Subcutaneous abdominal adipose tissue (tissue), 5 donors: ENCODE measurements at regions not wholly inside any gene's neighbourhood (a gene's known extent, or its start where the extent isn't known, plus 50 kb on each side); places are given as distances from the start of the nearest gene placed in this dataset.

Experiments used
- H3K27ac ChIP-seq: one replicate; pipeline ENCODE4 v1.7.0; 2013; ENCODE audit warnings: low read depth, mild to moderate bottlenecking, inconsistent platforms, low read length, moderate library complexity
- H3K27me3 ChIP-seq, 5 donors: one replicate each; pipeline ENCODE4 v1.7.0; 2013; ENCODE audit warnings: low read length in 5 of 5, inconsistent platforms in 1 of 5; ENCODE audit not compliant: control insufficient read depth in 5 of 5, insufficient read depth in 4 of 5
- H3K36me3 ChIP-seq, 5 donors: one replicate each; pipeline ENCODE4 v1.7.0; 2013; ENCODE audit warnings: low read length in 5 of 5; ENCODE audit not compliant: control insufficient read depth in 5 of 5, insufficient read depth in 5 of 5
- H3K4me1 ChIP-seq, 5 donors: one replicate each; pipeline ENCODE4 v1.7.0; 2013; ENCODE audit warnings: low read length in 5 of 5, mild to moderate bottlenecking in 3 of 5, moderate library complexity in 1 of 5; ENCODE audit not compliant: control insufficient read depth in 5 of 5, insufficient read depth in 5 of 5
- H3K4me3 ChIP-seq, 5 donors: one replicate each; pipeline ENCODE4 v1.7.0; 2013; ENCODE audit warnings: low read length in 5 of 5, low read depth in 1 of 5
- H3K9ac ChIP-seq, 5 donors: one replicate each; pipeline ENCODE4 v1.7.0; 2013; ENCODE audit warnings: low read length in 5 of 5, mild to moderate bottlenecking in 4 of 5, moderate library complexity in 3 of 5
- H3K9me3 ChIP-seq, 5 donors: one replicate each; pipeline ENCODE4 v1.7.0; 2013; ENCODE audit warnings: low read length in 5 of 5; ENCODE audit not compliant: control insufficient read depth in 5 of 5
- donor health status: healthy.
- donor health status: healthy.
- donor health status: healthy.
- donor health status: healthy.
- donor health status: healthy.

- no peak overlapping the region for H3K4me3 ChIP-seq
- H3K27ac ChIP-seq, result no peak overlapping the region
These were observed 62.4 kb upstream of the ACVR1 start for GRCh38 chr2:157938556-157938955.

DNA sequence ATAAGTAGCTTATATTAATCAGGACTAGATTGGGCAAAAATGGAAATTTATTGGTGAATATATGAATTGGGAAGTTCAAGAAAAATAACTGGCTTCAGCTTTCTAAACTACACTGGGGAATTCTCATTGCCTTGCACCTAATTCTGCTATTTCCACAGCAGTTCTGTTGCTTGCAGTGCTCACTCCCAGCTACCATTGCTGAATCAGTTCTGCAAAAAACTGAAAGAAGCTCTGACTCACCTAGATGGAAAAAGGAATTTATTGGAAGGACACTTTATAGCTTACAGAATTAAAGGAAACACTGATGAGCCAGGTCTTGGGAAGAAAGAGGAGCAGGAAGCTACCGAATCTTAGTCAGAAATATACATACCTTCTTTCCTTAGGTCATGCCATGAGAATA, 60.3 kb upstream of the ACVR1 start:
- Histone ChIP-seq H3K4me3 (no peak overlapping the region), H3K36me3 (no peaks in the 10 kb centered on the region), H3K27me3 (peaks cover 0 to 5% (median 0%) of the 10 kb centered on the region in 5 donors), H3K4me1 (peaks cover 0 to 4% (median 0%) of the 10 kb centered on the region in 5 donors), H3K9me3 (no peaks in the 10 kb centered on the region), H3K27ac (no peak overlapping the region), H3K9ac (no peak overlapping the region)

More at GRCh38 chr2:157938556-157938955, 62.4 kb upstream of the ACVR1 start:
- no peaks in the 10 kb centered on the region for H3K36me3 ChIP-seq
- no peaks in the 10 kb centered on the region for H3K9me3 ChIP-seq
- no peaks in the 10 kb centered on the region for H3K27me3 ChIP-seq
- peaks cover 0 to 4% (median 0%) of the 10 kb centered on the region in 5 donors for H3K4me1 ChIP-seq
- no peak overlapping the region for H3K9ac ChIP-seq

GRCh38 chr2:157935378-157935906, 59.3 kb upstream of the ACVR1 start:
- Histone ChIP-seq H3K4me1 (peaks cover 0 to 4% (median 0%) of the 10 kb centered on the region in 5 donors), H3K9ac (no peak overlapping the region), H3K36me3 (no peaks in the 10 kb centered on the region), H3K9me3 (no peaks in the 10 kb centered on the region), H3K27me3 (peaks cover 0 to 5% (median 0%) of the 10 kb centered on the region in 5 donors), H3K27ac (no peak overlapping the region), H3K4me3 (no peak overlapping the region)

DNA sequence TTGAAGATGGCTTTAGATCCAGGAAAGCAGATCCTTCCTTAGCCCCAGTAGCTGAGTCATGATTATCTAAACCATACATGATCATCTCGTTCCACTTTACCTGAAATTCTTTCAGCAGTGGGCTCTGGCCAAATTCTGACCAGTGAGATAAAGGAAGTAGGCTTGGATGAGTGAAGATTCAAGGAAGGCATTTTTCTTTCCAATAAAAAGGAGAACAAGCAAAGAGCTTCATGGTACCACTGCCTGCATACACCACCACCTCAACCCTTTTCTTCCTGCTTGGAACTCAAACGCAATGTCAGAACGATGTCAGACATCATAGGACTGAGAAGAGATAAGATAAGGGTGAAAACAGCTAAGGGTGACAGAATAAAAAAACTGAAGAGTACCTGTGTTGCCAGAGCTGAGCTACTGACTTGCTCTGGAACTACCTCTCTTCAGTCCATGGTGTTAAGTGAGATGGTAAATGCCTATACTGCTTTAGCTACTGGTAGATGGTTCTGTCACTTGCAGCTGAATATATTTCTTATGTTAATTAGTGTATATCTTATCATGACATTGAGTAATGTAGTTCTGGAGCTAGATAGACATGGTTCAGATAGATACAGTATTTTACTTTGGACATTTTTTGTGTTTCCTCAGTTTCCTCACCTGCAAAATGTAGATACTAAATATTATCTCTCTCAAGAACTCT, 58.7 kb upstream of the ACVR1 start:
- no peak overlapping the region for H3K4me3 ChIP-seq
- H3K27me3 ChIP-seq, result peaks cover 0 to 5% (median 0%) of the 10 kb centered on the region in 5 donors
- H3K36me3 ChIP-seq, result no peaks in the 10 kb centered on the region
- H3K27ac ChIP-seq, result no peak overlapping the region
- H3K4me1 ChIP-seq, result peaks cover 0 to 4% (median 0%) of the 10 kb centered on the region in 5 donors
- no peak overlapping the region for H3K9ac ChIP-seq
- no peaks in the 10 kb centered on the region for H3K9me3 ChIP-seq

- Histone ChIP-seq H3K27ac (no peak overlapping the region), H3K9ac (no peak overlapping the region), H3K9me3 (no peaks in the 10 kb centered on the region), H3K36me3 (no peaks in the 10 kb centered on the region), H3K4me1 (peaks cover 0 to 4% (median 0%) of the 10 kb centered on the region in 5 donors), H3K4me3 (no peak overlapping the region), H3K27me3 (peaks cover 0 to 5% (median 0%) of the 10 kb centered on the region in 5 donors)
These were observed 57.2 kb upstream of the ACVR1 start for GRCh38 chr2:157933160-157933920.

DNA sequence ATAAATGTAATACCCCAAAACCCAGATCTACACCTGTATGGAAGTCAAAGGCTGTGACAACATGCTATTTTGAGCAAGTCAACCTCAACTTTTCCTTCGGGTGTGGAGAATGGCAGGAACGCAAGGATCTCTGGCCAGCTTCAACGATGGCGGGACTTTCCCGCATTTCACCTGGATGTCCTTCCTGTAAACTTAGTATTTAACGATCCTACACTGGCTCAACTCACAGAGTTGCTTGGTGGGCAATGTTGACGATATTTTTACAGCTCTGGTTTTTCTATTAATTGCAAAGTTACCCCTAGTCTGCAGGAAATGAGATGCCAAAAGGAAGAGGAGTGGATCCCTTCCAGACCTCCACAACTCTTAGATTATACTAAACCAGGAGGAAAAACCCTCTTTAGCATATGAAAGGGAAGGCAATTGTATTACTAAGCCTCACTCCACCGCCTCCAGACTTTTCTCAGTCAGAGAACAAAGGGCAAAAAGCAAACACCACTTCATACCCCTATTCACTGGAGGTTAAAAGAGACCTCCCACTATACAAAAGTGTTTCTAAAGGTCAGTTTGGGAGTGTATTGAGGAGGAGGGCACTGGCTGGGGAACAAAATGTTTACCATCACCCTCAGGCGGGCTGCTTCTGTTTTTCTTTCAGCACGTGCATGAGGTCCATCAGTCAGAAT, 56.5 kb upstream of the ACVR1 start:
- Histone ChIP-seq H3K4me3 (no peak overlapping the region), H3K9ac (no peak overlapping the region), H3K4me1 (peaks cover 0 to 4% (median 0%) of the 10 kb centered on the region in 5 donors), H3K27ac (no peak overlapping the region), H3K9me3 (no peaks in the 10 kb centered on the region), H3K36me3 (no peaks in the 10 kb centered on the region), H3K27me3 (peaks cover 0 to 5% (median 0%) of the 10 kb centered on the region in 5 donors)

- Histone ChIP-seq H3K27ac (no peak overlapping the region), H3K9me3 (no peaks in the 10 kb centered on the region), H3K27me3 (peaks cover 0 to 5% (median 0%) of the 10 kb centered on the region in 5 donors), H3K9ac (no peak overlapping the region), H3K4me3 (no peak overlapping the region), H3K36me3 (no peaks in the 10 kb centered on the region), H3K4me1 (peaks cover 0 to 4% (median 0%) of the 10 kb centered on the region in 5 donors)
These were observed 55.4 kb upstream of the ACVR1 start for GRCh38 chr2:157931542-157931941.

DNA sequence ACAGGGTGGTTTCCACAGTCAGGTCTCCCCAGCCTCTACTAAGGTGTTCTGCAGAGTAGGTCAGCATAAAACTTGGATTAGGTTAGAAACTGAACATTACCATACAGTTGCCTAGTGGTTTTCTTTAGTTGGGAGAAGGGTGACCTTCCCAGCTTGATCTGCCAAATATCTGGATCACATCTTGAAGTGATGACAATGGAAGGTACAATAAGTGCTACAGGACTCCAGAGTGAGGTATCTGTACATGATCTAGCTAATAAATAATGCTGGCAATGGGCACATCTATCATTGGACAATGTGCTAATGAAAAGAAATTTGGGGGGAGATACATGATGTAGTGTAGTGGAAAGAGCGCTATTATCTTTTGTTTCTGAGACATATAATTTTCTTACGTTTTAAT, 54.6 kb upstream of the ACVR1 start:
- no peak overlapping the region for H3K9ac ChIP-seq
- H3K9me3 ChIP-seq, result no peaks in the 10 kb centered on the region
- no peaks in the 10 kb centered on the region for H3K4me1 ChIP-seq
- peaks cover 0 to 5% (median 0%) of the 10 kb centered on the region in 5 donors for H3K27me3 ChIP-seq
- no peaks in the 10 kb centered on the region for H3K36me3 ChIP-seq
- no peak overlapping the region for H3K4me3 ChIP-seq
- H3K27ac ChIP-seq, result no peak overlapping the region

GRCh38 chr2:157929871-157930667, 53.9 kb upstream of the ACVR1 start:
- Histone ChIP-seq H3K4me3 (no peak overlapping the region), H3K27me3 (peaks cover 0 to 5% (median 0%) of the 10 kb centered on the region in 5 donors), H3K36me3 (no peaks in the 10 kb centered on the region), H3K9ac (no peak overlapping the region), H3K27ac (no peak overlapping the region), H3K4me1 (no peaks in the 10 kb centered on the region), H3K9me3 (no peaks in the 10 kb centered on the region)
